Smooth muscle cell of the brain vasculature (primary cell): ENCODE measurements at regions not wholly inside any gene's neighbourhood (a gene's known extent, or its start where the extent isn't known, plus 50 kb on each side); places are given as distances from the start of the nearest gene placed in this dataset.
"Not testable (repeated sequence)": the region's sequence is repeated elsewhere in the genome, so short reads cannot be mapped to it uniquely, and the experiment has no call there.

Experiments
- DNase-seq: peaks from one replicate; pipeline ENCODE4 v3.0.0-alpha.2; 2012; ENCODE audit warnings: low read depth, low spot score

DNA sequence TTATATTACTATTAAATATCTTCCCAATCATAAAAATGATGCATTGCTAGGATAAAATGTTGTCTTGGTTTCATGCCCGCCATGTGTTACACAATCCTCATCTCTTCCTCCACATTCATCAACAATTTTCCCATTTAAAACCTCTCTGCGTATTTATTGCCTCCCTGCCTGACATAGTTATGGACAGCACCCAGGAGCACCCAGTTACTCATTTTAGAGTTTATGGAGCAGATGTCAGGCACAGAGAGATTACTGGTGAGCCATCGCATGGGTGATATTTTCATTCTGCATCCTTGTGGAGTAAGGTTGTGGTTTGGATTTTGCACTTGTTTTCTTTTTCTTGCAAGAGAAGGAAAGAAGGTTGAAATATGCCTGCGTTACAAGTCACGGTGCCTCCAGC, 116.7 kb upstream of the NPAS2 start:
- no peak for DNase-seq

DNA sequence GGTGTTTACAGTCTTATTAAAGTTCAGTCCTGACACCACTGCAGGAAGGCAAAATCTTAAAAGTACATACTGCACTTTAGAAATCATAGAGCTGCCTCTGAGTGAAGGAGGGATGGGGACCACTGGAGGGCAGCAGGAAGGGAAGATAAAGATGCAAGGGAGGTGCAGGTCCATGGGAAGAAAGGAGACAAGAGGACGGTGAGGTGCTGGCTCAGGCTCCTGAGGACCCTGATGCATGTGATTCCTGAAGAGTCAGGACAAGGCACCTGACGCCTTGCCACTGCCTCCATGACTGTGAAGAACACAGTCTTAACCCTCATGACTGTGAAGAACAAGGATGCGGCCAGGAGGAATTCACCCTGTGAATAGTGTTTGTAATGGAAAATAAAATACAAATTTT, 116.2 kb upstream of the NPAS2 start:
- DNase-seq: no peak

DNA sequence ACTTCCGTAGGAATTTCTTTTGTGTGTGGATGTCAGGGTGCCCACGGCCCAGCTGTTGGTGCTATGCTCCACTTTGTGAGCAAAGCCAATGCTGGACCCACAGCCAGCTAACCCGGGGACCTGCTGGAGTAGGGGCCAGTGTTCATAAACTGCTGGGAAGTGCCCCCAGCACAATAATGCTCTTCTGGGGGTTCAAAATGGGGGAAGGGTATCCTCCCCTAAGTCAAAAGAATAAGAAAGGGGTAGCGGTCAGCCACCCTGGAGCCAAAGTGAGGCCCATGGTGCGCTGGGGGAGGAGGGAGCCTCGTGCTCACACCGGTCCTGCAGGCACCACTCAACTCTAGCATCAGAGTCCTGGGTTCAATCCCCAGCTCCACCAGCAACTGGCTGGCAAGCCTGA, 115.8 kb upstream of the NPAS2 start:
- no peak for DNase-seq

DNA sequence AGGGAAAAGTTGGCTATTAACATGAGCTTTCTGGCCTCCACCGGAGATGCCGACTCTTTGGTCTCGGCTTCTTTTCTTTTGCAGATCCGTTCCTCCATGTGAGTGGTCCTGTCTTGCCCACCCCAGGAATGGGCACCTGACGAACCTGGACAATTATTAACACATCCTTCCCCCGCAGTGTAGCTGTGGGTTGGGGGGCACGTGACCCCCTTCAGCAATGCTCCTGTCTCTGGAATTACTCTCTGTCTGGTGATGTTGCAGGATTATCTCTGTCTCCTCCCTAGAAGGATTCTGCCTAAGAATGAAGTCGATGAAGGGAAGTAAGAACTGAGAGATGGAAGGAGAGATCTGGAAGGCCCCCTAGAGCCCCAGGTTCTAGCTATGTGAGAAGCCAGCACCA, 115.2 kb upstream of the NPAS2 start:
- DNase-seq: no peak

DNA sequence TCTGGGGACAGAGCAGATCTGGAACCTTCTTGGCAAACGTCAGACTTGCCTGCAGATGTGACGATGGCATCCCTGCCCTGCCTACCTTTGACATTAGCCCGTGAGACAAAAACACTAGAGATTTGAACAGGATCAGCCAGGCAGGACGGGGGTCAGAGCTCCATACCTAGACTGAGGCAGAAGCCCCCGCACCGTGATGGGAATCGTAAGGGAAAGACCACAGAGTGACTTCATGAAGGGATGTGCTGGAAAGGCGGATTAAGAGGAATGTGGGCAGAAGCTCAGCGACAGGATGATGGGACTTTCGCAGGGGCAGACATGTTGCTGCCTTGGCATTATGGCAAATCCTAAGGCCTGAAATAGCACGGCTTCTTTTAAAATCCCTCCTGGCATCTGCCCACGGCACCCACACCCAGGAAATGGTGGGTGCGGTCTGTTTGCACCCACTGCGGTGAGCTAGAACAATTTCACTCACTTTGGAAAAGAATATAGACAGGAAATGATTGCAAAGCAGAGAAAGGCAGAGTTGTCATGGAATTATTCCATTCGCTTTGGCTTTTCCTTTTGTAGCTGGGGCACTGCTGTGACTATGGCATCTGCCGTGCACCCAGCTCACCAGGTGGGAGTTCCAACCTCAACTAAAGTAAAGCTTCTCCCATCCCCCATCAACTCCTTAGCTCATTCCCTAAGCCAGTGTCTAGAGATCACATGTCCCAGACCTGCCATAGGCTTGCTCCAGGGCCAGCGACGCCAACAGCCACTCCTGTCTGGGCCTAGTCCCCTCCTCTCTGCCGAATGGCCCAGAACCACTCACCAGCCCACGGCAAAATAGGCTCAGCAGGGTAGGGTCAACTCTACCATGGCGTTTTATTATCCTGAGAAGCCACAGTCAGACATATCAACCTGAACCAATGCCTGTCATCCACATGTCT, 112.7 kb upstream of the NPAS2 start:
- no peak for DNase-seq

DNA sequence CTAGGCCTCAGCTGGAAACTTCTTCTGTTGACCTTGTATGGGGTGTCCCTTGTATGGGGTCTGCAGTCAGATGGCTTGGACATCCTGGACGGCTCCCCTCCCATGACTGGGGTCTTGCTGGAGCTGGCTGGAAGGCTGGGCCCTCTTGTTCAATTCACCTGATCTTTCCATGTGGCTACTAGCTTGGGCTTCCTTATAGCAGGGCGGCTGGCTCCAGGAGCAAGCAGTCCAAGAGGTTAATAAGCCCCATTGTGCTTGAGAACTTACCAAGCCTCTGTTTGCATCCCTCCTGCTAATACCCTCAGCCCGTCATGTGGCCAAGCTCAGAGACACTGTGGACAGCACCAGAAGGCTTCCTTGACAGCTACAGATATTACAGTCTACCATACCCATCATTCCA, 111.6 kb upstream of the NPAS2 start:
- no peak for DNase-seq

DNA sequence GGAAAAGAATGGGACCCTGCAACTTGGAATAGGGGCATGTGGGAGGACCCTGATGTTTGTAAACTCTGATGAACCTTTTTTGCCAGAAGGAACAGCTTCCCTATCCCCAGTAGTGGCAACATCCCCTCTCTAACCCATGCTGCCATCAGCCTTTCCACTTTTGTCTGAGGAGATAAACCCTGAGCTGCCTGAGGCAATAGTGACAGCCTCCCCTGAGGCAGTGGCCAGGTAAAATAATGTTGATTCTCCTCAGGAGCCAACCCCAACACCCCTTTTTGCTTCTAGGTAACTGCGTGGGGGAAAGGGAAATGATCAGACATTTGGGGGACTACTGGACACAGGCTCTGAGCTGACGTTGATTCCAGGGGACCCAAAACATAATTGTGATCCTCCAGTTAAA, 106.8 kb upstream of the NPAS2 start:
- DNase-seq: no peak

DNA sequence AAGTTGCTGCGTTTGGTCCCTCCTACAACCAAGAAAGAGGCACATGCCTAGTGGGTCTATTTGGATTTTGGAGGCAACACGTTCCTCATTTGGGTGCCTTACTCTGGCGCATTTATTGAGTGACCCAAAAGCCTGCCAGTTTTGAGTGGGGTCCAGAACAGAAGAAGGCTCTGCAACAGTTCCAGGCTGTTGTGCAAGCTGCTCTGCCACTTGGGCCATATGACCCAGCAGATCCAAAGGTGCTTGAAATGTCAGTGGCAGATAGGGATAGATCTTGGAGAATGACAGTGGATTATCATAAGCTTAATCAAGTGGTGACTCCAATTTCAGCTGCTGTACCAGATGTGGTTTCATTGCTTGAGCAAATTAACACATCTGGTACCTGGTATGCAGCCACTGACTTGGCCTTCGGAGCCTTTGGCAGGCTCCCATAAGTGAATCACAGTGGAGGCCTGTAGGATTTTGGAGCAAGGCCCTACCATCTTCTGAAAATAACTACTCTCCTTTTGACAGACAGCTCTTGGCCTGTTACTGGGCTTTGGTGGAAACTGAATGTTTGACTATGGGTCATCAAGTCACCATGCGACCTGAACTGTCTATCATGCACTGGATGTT, 105.4 kb upstream of the NPAS2 start:
- DNase-seq: not testable (repeated sequence)

DNA sequence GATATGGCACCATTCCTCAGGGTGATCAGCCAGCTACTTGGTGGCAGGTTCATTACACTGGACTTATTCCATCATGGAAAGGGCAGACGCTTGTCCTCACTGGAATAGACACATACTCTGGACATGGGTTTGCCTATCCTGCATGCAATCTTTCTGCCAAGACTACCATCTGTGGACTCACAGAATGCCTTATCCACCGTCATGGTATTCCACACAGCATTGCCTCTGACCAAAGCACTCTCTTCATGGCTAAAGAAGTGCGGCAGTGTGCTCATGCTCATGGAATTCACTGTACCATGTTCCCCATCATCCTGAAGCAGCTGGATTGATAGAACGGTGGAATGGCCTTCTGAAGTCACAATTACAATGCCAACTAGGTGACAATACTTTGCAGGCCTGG, 104.1 kb upstream of the NPAS2 start:
- DNase-seq: not testable (repeated sequence)

DNA sequence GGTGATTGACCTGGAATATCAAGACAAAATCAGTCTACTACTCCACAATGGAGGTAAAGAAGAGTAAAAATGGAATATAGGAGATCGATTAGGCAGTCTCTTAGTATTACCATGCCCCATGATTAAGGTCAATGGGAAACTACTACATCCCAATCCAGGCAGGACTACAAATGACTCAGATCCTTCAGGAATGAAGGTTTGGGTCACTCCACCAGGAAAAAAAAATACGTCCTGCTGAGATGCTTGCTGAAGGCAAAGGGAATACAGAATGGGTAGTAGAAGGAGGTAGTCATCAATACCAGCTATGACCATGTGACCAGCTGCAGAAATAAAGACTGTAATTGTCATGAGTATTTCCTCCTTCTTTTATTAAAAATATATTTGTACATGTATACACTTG, 103.4 kb upstream of the NPAS2 start:
- no peak for DNase-seq

DNA sequence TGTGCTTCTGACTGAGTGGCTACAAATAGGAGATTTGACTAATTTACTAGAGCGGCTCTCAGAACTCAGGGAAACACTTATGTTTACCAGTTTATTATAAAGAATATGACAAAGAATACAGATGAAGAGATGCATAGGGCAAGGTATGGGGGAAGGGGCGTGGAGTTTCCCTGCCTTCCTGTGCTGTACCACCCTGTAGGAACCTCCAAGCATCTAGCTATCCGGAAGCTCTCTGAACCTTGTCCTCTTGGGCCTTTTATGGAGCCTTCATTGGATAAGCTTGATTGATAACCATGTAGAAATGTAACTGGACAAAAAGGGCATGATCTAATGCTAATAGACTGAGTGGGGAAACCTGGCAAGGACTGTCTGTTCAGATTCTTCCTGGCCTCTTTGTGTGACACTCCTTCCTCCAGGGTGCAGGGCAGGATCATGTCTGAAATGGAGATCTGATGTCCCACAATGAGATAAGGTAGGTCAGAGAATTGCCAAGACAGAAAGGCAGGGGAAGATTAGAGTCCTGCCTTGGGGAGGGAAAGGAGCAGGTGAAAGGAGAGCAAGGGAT, 101.8 kb upstream of the NPAS2 start:
- no peak for DNase-seq

DNA sequence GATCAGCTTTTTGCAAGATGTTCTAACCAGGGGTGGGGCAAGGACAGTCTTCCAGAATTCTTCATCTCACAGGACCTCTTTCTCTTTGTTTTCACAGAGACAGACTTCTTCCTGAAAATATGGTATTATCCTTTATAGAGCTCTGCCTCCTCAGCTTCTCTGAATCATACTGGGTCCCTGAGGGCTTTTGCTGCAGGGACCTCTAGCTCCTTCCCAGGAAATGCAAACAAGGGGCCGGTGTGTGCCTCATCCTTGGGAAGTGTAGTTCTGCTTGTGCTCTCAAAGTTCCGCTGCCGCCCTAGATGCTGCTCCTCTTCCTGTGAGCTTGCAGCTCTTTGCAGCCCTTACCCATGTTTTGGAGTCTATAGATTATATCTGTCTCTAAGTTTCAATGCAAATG, 99.5 kb upstream of the NPAS2 start:
- DNase-seq: no peak

DNA sequence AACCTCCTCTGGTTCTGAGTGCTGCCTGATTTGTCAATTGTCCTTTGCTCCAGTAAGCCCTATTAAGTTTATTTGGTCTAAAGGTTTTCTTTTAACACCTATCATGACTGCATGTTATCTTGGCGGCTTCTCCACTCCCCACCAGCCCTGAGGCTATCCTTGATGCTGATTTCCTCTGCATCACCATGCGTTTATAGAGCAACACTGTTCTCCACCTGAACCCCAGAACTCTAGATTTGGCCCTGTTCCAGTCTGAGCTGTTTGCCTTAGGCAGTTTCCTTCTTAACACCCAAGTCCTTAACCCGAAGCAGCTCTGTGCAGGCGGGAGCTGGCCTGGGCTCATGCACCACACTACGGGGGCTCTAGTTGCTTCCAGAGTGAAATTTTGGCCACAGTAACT, 98.2 kb upstream of the NPAS2 start:
- DNase-seq: no peak

DNA sequence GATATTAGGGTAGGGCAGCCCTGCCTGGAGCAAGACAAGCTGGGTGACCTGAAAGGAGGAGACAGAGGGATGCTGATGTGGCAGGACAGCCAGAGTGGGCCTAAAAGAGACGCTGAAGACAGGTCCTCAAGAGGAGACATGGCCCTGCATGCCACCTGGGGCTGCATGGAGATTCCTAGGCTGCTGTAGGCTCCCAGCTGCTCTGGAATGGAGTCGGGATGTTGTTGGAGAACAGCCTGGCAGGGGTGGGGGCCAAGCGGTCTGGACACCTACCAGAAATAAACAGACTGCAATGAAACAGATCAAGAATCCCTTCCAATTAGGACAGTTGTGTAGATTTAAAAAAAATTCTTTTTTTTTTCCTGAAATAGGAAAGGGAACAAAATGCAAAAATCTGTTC, 97.8 kb upstream of the NPAS2 start:
- no peak for DNase-seq

DNA sequence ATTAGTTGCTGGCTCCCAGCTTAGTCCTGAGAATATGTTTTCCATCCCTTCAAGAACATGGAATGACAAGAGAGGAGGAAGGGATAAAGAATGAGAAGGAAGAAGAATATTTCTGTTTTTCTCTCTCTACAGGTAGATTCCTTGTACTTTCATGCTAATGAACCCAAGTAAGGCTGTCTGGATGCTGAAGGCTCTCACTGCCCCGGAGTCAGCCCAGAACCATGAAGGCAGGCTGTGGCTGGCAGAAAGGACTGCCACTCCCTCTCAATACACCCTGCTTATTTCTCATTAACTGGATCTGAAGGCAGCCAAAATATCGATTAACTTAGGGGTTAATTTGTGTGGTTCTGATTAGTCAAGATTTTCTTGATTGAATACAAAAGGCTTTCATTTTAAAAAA, 93.1 kb upstream of the NPAS2 start:
- DNase-seq: no peak

DNA sequence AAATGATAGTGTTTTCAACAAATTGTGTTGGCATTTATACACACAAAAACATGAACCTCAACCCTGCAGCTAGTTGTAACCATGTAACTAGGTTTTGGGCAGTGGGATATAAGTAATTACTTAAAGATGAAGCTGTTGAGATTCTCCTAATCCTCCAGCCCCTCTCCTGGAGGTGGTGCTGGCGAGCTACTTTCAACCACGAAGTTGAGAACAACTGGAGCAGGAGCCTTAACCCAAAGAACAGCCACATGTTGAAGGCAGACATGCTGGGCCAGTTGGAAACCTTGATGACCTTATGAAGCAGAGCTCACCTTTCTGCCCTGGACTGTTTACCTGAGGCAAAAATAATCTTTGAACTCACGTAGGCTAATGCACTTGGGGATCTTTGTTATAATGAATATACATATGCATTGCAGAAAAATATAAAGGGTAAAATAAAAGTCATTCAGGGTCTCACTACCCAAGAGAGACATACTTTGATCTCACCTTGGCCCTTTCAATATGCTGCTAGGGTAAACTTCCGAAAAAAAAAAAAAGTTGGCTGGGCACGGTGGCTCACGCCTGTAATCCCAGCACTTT, 89.6 kb upstream of the NPAS2 start:
- no peak for DNase-seq

DNA sequence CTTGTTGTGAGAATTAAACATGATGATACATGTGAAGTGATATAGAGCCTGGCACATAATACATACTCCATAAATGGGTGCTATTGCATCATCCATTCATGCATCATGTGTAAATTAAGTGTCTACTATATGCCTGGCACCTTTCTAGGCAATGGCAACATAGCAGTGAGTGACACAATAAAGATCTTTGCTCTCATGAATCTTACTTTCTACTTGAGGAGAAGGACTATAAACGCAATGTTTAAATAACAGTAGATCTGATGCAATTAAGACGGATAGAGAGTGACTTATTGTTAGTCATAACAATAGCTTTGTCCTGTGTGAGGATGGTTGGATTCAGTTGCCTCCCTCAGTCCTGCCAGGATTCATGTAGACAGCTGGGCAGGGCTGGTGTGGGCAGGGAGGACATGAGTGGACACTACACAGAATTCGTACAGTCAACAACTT, 88.4 kb upstream of the NPAS2 start:
- DNase-seq: no peak

DNA sequence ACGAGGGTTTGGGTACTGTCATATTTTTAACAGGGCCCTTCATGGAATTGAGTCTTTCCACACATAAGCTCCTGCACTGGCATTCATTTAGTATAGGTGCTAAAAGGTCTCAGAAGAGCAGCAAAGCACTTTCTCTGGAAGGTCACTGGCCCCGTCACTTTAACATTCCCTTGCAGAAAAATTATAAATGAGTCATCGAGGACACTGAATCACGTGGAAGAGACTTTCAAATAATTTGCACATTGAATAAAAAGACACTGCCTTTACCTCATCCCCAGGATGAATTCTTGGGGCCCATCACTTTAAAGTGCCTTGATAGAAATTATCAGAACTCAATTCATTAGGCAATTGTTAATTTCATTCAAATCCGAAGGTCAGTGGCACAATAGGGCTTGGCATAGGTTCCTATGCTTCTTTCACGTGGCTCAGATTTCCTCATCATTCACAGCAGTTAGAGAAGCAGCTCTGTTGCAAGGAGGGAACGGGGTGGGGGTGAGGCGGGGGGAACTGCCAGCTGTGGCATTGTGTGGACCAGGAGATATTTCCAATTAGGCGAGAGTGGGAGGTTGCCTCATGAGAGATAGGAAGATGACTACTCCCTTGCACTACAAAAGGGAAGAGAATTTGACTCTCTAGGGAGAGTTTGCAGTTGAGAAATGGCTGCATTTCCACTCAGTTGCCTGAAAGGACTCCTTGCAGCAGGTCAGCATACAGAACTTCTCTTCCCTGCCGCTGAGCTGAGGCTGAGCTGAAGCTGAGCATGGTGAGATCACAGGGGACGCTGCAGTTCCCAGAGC, 86.3 kb upstream of the NPAS2 start:
- no peak for DNase-seq

DNA sequence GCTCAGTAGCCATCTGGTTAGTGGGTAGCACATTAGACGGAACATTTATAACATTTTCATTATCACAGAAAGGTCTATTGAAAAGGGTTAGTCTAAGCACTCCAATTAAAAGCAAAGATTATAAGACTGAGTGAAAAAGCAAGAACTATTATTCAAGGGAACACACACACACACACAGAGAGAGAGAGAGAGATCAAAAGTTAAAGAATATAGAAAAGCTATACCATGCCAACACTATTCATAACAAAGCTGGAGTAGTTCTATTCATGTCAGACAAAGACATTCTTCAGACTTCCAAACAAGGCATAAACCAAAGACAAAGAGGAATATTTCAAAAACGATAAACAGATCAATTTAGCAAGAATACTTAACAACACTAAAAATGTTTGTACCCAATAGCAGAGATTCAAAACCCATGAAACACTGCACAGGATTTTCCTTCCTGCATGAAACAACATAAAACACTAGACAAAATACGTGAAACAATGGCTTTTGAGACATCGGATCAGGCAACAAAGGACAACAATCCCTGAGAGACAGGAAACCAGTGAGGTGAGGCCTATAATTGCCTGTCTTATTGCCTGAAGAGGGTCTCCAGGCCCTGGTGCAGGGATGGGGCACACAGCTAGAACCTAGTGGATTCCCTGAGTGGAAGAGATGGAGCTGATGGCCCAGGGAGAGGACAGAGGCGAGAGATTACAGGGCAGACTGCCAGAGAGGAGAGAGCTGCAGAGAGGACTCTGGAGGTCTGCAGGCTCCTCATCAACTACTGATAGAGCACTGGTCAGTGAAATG, 83.6 kb upstream of the NPAS2 start:
- DNase-seq: no peak

DNA sequence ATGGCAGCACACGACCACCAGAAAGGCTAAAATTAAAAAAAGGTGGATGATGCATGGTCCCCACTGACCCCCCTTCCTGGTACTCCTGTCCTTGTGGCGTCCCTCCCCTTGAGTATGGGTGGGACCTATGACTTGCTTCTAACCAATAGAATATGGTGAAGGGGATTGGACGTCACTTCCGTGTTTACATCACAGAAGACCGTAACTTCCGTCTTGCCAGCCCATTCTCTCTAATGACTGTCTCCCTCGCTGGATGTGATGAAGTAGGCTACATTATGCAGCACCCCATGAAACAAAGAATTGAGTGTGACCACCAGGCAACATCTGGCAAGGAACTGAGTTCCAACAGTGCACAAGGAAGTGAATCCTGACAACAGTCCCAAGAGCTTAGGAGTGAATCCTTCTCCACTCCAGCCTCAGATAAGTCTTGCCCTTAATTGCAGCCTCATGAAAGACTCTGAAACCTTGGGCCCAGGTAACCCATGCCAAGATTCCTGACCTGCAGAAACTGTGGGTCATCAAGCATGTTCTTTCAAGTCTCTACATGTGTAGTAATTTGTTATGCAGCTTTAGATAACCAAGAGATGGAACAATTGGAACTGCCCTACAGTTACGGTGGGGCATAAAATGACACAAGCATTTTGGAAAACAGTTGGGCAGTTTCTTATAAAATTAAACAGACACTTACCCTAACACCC, 80.1 kb upstream of the NPAS2 start:
- DNase-seq: no peak
